ENCODE measurements at regions not wholly inside any gene's neighbourhood (a gene's known extent, or its start where the extent isn't known, plus 50 kb on each side); places are given as distances from the start of the nearest gene placed in this dataset.

GRCh38 chr3:137296116-137296515, 338.3 kb downstream of the IL20RB start:
- TF ChIP-seq CTCF (IDR thresholded peaks at IDR 0.05), result no peak
- TF ChIP-seq POLR2AphosphoS5 (IDR thresholded peaks at IDR 0.05), result no peak
- TF ChIP-seq POLR2A (IDR thresholded peaks at IDR 0.05), result no peak
- no peak for TF ChIP-seq EP300 (IDR thresholded peaks at IDR 0.05)

Data from gastroesophageal sphincter (tissue), 3 donors.